HepG2 (cell line): ENCODE measurements at regions not wholly inside any gene's neighbourhood (a gene's known extent, or its start where the extent isn't known, plus 50 kb on each side); places are given as distances from the start of the nearest gene placed in this dataset.

ENCODE experiments used
- ATAC-seq: fragments of 200-7000 bp; cut with Tn5 transposase; 3 replicates; pipeline ENCODE4 v1.9.1; 2020; ENCODE audit warnings: mild to moderate bottlenecking, moderate library complexity
- BruUV-seq: library from RNA; stranded (reverse); fragments of 400-500 nt; replicated peaks from 2 replicates; lab custom pipeline; 2021; lab: Mats Ljungman, UMichigan
- CTCF ChIA-PET: fragments of 300-600 bp; formaldehyde crosslinking; extraction: SDS; loops from one replicate; lab custom pipeline; 2021; ENCODE audit warnings: low total read pairs, inconsistent platforms, low intra/inter-chr PET ratio; lab: Yijun Ruan, JAX
- POLR2A ChIA-PET: fragments of 350-600 bp; sonication (Branson Sonifier 250); formaldehyde crosslinking; loops from one replicate; lab custom pipeline; 2020; ENCODE audit warnings: antibody characterized with exemption, inconsistent platforms; lab: Yijun Ruan, JAX
- DNase-seq: peaks from one replicate; pipeline ENCODE4 v3.0.0-alpha.2; 2015; ENCODE audit warnings: low spot score
- FAIRE-seq: peaks from 3 replicates; lab custom pipeline; 2011; peaks lifted over from hg19 to GRCh38; lab: Jason Lieb, UNC
- H2AFZ ChIP-seq: one replicate; pipeline ENCODE4 v1.6.1; 2011; ENCODE audit warnings: low read length, inconsistent platforms
- H3K27ac ChIP-seq: fragments of 300-600 bp; 3 replicates; pipeline ENCODE4 v1.8.0; 2011; ENCODE audit warnings: mixed run types, mild to moderate bottlenecking, mixed read lengths, low read length, inconsistent platforms; ENCODE audit not compliant: insufficient read depth; ENCODE audit errors: extremely low read length
- H3K27me3 ChIP-seq, 2 experiments: fragments of 200-600 bp in 1 of 2; 2 replicates in 1 of 2; 3 replicates in 1 of 2; pipeline versions ENCODE4 v1.6.0 to v1.8.0; 2011; ENCODE audit warnings: low read length in 2 of 2, mild to moderate bottlenecking in 2 of 2, moderate library complexity in 2 of 2, inconsistent platforms in 1 of 2; ENCODE audit not compliant: insufficient read depth in 2 of 2, control insufficient read depth in 1 of 2
- H3K36me3 ChIP-seq, 2 experiments: fragments of 200-600 bp in 1 of 2; replicated peaks in 1 of 2; 2 replicates in 1 of 2; 3 replicates in 1 of 2; pipeline versions ENCODE4 v1.5.1 to v1.8.0; 2011; ENCODE audit warnings: low read length in 2 of 2, inconsistent platforms in 1 of 2; ENCODE audit not compliant: insufficient read depth in 2 of 2, control insufficient read depth in 1 of 2
- H3K4me1 ChIP-seq: 2 replicates; pipeline ENCODE4 v1.5.1; 2012; ENCODE audit warnings: low read length, inconsistent platforms; ENCODE audit not compliant: insufficient read depth
- H3K4me2 ChIP-seq: 2 replicates; pipeline ENCODE4 v1.6.0; 2011; ENCODE audit warnings: low read depth, low read length, inconsistent platforms
- H3K4me3 ChIP-seq, 3 experiments: fragments of 200-600 bp in 1 of 3; sonication (generic), shearing (Covaris generic) in 1 of 3; replicated peaks in 1 of 3; 2 replicates each; pipeline ENCODE4 v1.5.1; 2011 to 2016; ENCODE audit warnings: low read length in 3 of 3, inconsistent platforms in 2 of 3, low read depth in 2 of 3, mild to moderate bottlenecking in 2 of 3, control low read depth in 1 of 3, mixed read lengths in 1 of 3; ENCODE audit not compliant: insufficient read depth in 1 of 3
- H3K79me2 ChIP-seq: one replicate; pipeline ENCODE4 v1.6.1; 2011; ENCODE audit warnings: low read length, inconsistent platforms; ENCODE audit not compliant: insufficient read depth
- H3K9ac ChIP-seq: 2 replicates; pipeline ENCODE4 v1.6.0; 2011; ENCODE audit warnings: mild to moderate bottlenecking, low read depth, low read length, inconsistent platforms; ENCODE audit not compliant: insufficient read depth
- H3K9me3 ChIP-seq: 2 replicates; pipeline ENCODE4 v1.5.1; 2012; ENCODE audit warnings: mild to moderate bottlenecking, low read length
- H4K20me1 ChIP-seq: 2 replicates; pipeline ENCODE4 v1.6.0; 2011; ENCODE audit warnings: inconsistent platforms, mild to moderate bottlenecking, low read length, moderate library complexity; ENCODE audit not compliant: insufficient read depth
- KLF16 ChIP-seq, 2 experiments: sonication (generic) in 1 of 2; formaldehyde crosslinking in 1 of 2; IDR thresholded peaks; 2 replicates each; pipeline versions ENCODE4 v1.6.1 to v1.8.0; 2016 to 2023; ENCODE audit warnings: missing genetic modification reagents in 2 of 2, missing compliant biosample characterization in 1 of 2
- NR3C1 ChIP-seq: sonication (generic); formaldehyde crosslinking; IDR thresholded peaks from 2 replicates; pipeline ENCODE4 v1.4.0; 2020; ENCODE audit warnings: missing genetic modification reagents
- SCMH1 ChIP-seq: sonication (generic); formaldehyde crosslinking; IDR thresholded peaks from 2 replicates; pipeline ENCODE4 v1.9.0; 2021; ENCODE audit warnings: missing genetic modification reagents, mild to moderate bottlenecking, borderline replicate concordance
- TBX3 ChIP-seq: fragments of 450-650 bp; IDR thresholded peaks from 2 replicates; pipeline ENCODE4 v1.6.1; 2017; ENCODE audit warnings: antibody characterized with exemption, mild to moderate bottlenecking, inconsistent platforms, borderline replicate concordance
- ZBTB42 ChIP-seq: sonication (generic); formaldehyde crosslinking; IDR thresholded peaks from 2 replicates; pipeline ENCODE4 v1.5.0; 2020; ENCODE audit warnings: mild to moderate bottlenecking, missing genetic modification reagents
- ZNF431 ChIP-seq: sonication (generic); formaldehyde crosslinking; IDR thresholded peaks from 2 replicates; pipeline ENCODE4 v1.9.0; 2022; ENCODE audit warnings: missing genetic modification reagents, low read depth, mild to moderate bottlenecking, borderline replicate concordance
- ZNF484 ChIP-seq: sonication (generic); formaldehyde crosslinking; IDR thresholded peaks from 2 replicates; pipeline ENCODE4 v1.5.1; 2020; ENCODE audit warnings: mild to moderate bottlenecking, low read depth, missing genetic modification reagents, borderline replicate concordance
- ZNF570 ChIP-seq: sonication (generic); formaldehyde crosslinking; IDR thresholded peaks from 2 replicates; pipeline ENCODE4 v1.4.0; 2020; ENCODE audit warnings: mild to moderate bottlenecking, missing genetic modification reagents, borderline replicate concordance
- WGBS: methylation state at CpG from one replicate; pipeline ENCODE4 v1.1.6; 2017; ENCODE audit warnings: low lambda C conversion rate; 5-methylcytosine and 5-hydroxymethylcytosine counted together
- in situ Hi-C: cut with HindIII; loops from 2 replicates; pipeline ENCODE4 v1.10.0; 2017; ENCODE audit warnings: low pct_unique_long_range_greater_than_20kb; ENCODE audit not compliant: extremely low pct_ligation_motif_present
- intact Hi-C: fragments of 100-400 bp; cut with micrococcal nuclease; formaldehyde crosslinking; loops from one replicate; pipeline ENCODE4 v1.10.0; 2022; ENCODE audit not compliant: unreplicated experiment
- TF ChIP-seq, protein P1 (sequence below): sonication (generic); formaldehyde crosslinking; IDR thresholded peaks from 2 replicates; pipeline ENCODE4 v1.9.0; 2021; ENCODE audit warnings: missing genetic modification reagents, mild to moderate bottlenecking, borderline replicate concordance
- TF ChIP-seq, protein P2 (sequence below): sonication (generic); formaldehyde crosslinking; IDR thresholded peaks from 2 replicates; pipeline ENCODE4 v1.4.0; 2020; ENCODE audit warnings: missing genetic modification reagents
- TF ChIP-seq, protein P3 (sequence below): IDR thresholded peaks from 2 replicates; pipeline ENCODE4 v1.6.1; 2012; ENCODE audit warnings: inconsistent platforms

DNA sequence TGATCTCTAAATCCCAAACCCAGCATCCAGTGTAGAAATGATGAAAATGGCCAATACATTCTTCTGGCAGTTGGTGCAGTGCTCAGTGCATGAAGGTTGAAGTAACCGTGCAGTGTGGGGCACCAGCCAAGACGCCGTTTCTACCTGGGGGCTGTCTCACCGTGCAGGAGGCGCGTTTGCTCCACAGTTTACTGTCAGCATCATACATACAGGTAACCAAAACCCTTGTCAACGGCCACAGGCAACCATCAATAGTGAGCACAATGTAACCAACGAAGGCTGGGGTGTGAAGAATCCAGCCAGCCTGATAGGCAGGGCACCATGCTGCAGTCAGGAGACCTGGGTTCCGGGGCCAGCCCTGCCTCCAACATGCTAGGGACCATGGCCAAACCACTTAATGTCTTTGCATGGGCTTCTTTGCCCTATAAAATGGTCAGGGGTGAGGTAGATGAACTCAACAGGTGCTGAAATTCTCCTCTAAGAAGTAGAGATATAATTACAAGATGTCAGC, 127.5 kb upstream of the ID2 start:
- DNase-seq, result no peak
- intact Hi-C loops, result no loop called here
- BruUV-seq, result no TSS peak

More for the DNA sequence above, 127.5 kb upstream of the ID2 start:
- Histone ChIP-seq H3K4me1 (peaks cover 8% of the 10 kb centered on the region; the same call in 1 of the 2 replicates), H4K20me1 (no peaks in the 10 kb centered on the region), H3K27me3 (peaks cover 0 to 23% of the 10 kb centered on the region in 2 experiments; a peak in 4 of 5 replicates), H3K9me3 (peaks cover 11% of the 10 kb centered on the region), H3K4me2 (no peak overlapping the region), H3K36me3 (no peaks in the 10 kb centered on the region), H2AFZ (no peak overlapping the region), H3K4me3 (no peak overlapping the region)
- no peak for ATAC-seq
- POLR2A ChIA-PET, result interaction anchor here (1.1 kb wide), 1 partner anchor 20 kb away, joined by 3 read pairs; no protein-coding TSS in a partner anchor
- 63% methylated on average over 9 of the region's 9 CpGs for whole genome bisulfite sequencing
- in situ Hi-C loops, result no loop called here
- no peak for FAIRE-seq
- TF ChIP-seq, protein P1, sequence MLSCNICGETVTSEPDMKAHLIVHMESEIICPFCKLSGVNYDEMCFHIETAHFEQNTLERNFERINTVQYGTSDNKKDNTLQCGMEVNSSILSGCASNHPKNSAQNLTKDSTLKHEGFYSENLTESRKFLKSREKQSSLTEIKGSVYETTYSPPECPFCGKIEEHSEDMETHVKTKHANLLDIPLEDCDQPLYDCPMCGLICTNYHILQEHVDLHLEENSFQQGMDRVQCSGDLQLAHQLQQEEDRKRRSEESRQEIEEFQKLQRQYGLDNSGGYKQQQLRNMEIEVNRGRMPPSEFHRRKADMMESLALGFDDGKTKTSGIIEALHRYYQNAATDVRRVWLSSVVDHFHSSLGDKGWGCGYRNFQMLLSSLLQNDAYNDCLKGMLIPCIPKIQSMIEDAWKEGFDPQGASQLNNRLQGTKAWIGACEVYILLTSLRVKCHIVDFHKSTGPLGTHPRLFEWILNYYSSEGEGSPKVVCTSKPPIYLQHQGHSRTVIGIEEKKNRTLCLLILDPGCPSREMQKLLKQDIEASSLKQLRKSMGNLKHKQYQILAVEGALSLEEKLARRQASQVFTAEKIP (CRISPR knock-in tag), result no peak
- TF ChIP-seq, protein P2, sequence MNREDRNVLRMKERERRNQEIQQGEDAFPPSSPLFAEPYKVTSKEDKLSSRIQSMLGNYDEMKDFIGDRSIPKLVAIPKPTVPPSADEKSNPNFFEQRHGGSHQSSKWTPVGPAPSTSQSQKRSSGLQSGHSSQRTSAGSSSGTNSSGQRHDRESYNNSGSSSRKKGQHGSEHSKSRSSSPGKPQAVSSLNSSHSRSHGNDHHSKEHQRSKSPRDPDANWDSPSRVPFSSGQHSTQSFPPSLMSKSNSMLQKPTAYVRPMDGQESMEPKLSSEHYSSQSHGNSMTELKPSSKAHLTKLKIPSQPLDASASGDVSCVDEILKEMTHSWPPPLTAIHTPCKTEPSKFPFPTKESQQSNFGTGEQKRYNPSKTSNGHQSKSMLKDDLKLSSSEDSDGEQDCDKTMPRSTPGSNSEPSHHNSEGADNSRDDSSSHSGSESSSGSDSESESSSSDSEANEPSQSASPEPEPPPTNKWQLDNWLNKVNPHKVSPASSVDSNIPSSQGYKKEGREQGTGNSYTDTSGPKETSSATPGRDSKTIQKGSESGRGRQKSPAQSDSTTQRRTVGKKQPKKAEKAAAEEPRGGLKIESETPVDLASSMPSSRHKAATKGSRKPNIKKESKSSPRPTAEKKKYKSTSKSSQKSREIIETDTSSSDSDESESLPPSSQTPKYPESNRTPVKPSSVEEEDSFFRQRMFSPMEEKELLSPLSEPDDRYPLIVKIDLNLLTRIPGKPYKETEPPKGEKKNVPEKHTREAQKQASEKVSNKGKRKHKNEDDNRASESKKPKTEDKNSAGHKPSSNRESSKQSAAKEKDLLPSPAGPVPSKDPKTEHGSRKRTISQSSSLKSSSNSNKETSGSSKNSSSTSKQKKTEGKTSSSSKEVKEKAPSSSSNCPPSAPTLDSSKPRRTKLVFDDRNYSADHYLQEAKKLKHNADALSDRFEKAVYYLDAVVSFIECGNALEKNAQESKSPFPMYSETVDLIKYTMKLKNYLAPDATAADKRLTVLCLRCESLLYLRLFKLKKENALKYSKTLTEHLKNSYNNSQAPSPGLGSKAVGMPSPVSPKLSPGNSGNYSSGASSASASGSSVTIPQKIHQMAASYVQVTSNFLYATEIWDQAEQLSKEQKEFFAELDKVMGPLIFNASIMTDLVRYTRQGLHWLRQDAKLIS (CRISPR knock-in tag), result no peak
- TF ChIP-seq, protein P3, sequence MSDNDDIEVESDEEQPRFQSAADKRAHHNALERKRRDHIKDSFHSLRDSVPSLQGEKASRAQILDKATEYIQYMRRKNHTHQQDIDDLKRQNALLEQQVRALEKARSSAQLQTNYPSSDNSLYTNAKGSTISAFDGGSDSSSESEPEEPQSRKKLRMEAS, result no peak
- TF ChIP-seq ZNF431, result no peak
- TF ChIP-seq KLF16 (CRISPR knock-in tag; IDR thresholded peaks at IDR 0.05), result no peak
- TF ChIP-seq ZNF484, result no peak
- TF ChIP-seq NR3C1 (CRISPR knock-in tag), result no peak
- TF ChIP-seq TBX3, result no peak
- TF ChIP-seq ZBTB42, result no peak
- TF ChIP-seq SCMH1 (CRISPR knock-in tag), result no peak
- no peak for TF ChIP-seq ZNF570 (CRISPR knock-in tag)
- TF ChIP-seq, all 625 proteins: peak for 0
- CTCF ChIA-PET, result no interaction called here
- H3K9ac ChIP-seq, result no peak overlapping the region
- H3K79me2 ChIP-seq, result no peaks in the 10 kb centered on the region
- H3K27ac ChIP-seq, result no peak overlapping the region
